ENCODE measurements at regions not wholly inside any gene's neighbourhood (a gene's known extent, or its start where the extent isn't known, plus 50 kb on each side); places are given as distances from the start of the nearest gene placed in this dataset.
"Not testable (repeated sequence)": the region's sequence is repeated elsewhere in the genome, so short reads cannot be mapped to it uniquely, and the experiment has no call there.

GRCh38 chr10:27312854-27313253, 72.3 kb upstream of the ACBD5 start:
- Mint-ChIP-seq H3K4me1 (ENCODE audit: low read depth) (no peaks in the 10 kb centered on the region), H3K9me3 (ENCODE audit: low read depth) (no peaks in the 10 kb centered on the region), H3K27ac (ENCODE audit: unreplicated experiment) (no peak overlapping the region), H3K4me3 (ENCODE audit: unreplicated experiment) (no peak overlapping the region), H3K36me3 (ENCODE audit: low read depth) (no peaks in the 10 kb centered on the region), H3K27me3 (ENCODE audit: low read depth) (peaks cover 11% of the 10 kb centered on the region)
- TF ChIP-seq, protein P1, sequence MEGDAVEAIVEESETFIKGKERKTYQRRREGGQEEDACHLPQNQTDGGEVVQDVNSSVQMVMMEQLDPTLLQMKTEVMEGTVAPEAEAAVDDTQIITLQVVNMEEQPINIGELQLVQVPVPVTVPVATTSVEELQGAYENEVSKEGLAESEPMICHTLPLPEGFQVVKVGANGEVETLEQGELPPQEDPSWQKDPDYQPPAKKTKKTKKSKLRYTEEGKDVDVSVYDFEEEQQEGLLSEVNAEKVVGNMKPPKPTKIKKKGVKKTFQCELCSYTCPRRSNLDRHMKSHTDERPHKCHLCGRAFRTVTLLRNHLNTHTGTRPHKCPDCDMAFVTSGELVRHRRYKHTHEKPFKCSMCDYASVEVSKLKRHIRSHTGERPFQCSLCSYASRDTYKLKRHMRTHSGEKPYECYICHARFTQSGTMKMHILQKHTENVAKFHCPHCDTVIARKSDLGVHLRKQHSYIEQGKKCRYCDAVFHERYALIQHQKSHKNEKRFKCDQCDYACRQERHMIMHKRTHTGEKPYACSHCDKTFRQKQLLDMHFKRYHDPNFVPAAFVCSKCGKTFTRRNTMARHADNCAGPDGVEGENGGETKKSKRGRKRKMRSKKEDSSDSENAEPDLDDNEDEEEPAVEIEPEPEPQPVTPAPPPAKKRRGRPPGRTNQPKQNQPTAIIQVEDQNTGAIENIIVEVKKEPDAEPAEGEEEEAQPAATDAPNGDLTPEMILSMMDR (IDR thresholded peaks at IDR 0.05) = no peak
- no peak for DNase-seq (ENCODE audit: low spot score)

DNA sequence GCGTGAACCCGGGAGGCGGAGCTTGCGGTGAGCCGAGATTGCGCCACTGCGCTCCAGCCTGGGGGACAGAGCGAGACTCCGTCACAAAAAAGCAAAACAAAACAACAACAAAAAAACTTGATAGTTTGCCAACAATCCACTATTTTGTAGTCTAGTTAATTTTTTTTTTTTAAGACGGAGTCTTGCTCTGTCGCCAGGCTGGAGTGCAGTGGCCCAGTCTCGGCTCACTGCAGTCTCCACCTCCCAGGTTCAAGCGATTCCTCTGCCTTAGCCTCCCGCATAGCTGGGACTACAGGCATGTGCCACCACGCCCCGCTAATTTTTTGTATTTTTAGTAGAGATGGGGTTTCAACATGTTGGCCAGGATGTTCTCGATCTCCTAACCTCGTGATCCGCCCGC, 71.2 kb upstream of the ACBD5 start:
- H3K27me3 Mint-ChIP-seq (ENCODE audit: low read depth); H3K36me3 Mint-ChIP-seq (ENCODE audit: low read depth); H3K27ac Mint-ChIP-seq (ENCODE audit: unreplicated experiment); H3K4me1 Mint-ChIP-seq (ENCODE audit: low read depth); H3K4me3 Mint-ChIP-seq (ENCODE audit: unreplicated experiment); DNase-seq (ENCODE audit: low spot score); H3K9me3 Mint-ChIP-seq (ENCODE audit: low read depth): not testable (repeated sequence)

- not testable (repeated sequence) for H3K4me1 Mint-ChIP-seq (ENCODE audit: low read depth); H3K36me3 Mint-ChIP-seq (ENCODE audit: low read depth); H3K9me3 Mint-ChIP-seq (ENCODE audit: low read depth); H3K27me3 Mint-ChIP-seq (ENCODE audit: low read depth); H3K27ac Mint-ChIP-seq (ENCODE audit: unreplicated experiment); DNase-seq (ENCODE audit: low spot score); H3K4me3 Mint-ChIP-seq (ENCODE audit: unreplicated experiment)
Measured at GRCh38 chr10:27298522-27298850, 57.9 kb upstream of the ACBD5 start.

- Mint-ChIP-seq H3K4me3 (ENCODE audit: unreplicated experiment) (no peak overlapping the region), H3K36me3 (ENCODE audit: low read depth) (no peaks in the 10 kb centered on the region), H3K4me1 (ENCODE audit: low read depth) (no peaks in the 10 kb centered on the region), H3K27me3 (ENCODE audit: low read depth) (no peaks in the 10 kb centered on the region), H3K9me3 (ENCODE audit: low read depth) (peaks cover 5% of the 10 kb centered on the region), H3K27ac (ENCODE audit: unreplicated experiment) (no peak overlapping the region)
- TF ChIP-seq, protein P1 (IDR thresholded peaks at IDR 0.05) = no peak
- DNase-seq (ENCODE audit: low spot score) = no peak
Measured at GRCh38 chr10:27297844-27298521, 57.4 kb upstream of the ACBD5 start.

GRCh38 chr10:27296285-27296684, 55.7 kb upstream of the ACBD5 start:
- not testable (repeated sequence) for H3K4me3 Mint-ChIP-seq (ENCODE audit: unreplicated experiment); H3K36me3 Mint-ChIP-seq (ENCODE audit: low read depth); H3K9me3 Mint-ChIP-seq (ENCODE audit: low read depth); H3K4me1 Mint-ChIP-seq (ENCODE audit: low read depth); H3K27me3 Mint-ChIP-seq (ENCODE audit: low read depth); H3K27ac Mint-ChIP-seq (ENCODE audit: unreplicated experiment); DNase-seq (ENCODE audit: low spot score)

DNA sequence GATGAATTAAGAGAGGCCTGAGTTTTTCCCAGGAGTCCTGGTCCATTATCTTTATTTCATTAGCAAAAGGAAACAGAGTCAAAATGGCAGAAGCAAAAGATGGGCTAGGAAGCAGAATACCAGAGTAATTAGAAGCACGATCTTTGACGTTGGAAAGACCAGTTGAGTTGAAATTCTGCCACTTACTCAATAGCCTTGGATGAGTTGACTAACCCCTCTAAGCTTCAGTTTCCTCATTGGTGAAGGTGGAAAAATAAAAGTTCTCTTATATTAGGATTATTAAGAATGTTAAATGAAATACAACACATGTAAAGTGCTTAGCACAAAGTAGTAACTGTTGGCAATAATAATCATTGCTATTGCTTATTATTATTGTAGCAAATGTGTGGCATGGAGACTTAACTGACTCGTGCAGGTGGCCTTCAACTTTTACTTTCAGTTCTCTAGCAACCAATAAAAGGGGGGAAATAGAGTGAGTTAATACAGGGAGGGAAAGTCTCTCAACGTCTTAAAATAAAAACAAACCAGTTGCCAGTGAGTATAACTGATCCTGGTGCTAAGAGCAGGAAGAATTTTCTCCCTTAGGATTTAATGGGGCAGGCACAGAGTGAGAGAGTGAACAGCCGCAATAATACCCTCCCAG, 50.8 kb upstream of the ACBD5 start:
- not testable (repeated sequence) for H3K27me3 Mint-ChIP-seq (ENCODE audit: low read depth); DNase-seq (ENCODE audit: low spot score); H3K4me3 Mint-ChIP-seq (ENCODE audit: unreplicated experiment); H3K27ac Mint-ChIP-seq (ENCODE audit: unreplicated experiment); H3K9me3 Mint-ChIP-seq (ENCODE audit: low read depth); H3K4me1 Mint-ChIP-seq (ENCODE audit: low read depth); H3K36me3 Mint-ChIP-seq (ENCODE audit: low read depth)
